ENCODE measurements at regions not wholly inside any gene's neighbourhood (a gene's known extent, or its start where the extent isn't known, plus 50 kb on each side); places are given as distances from the start of the nearest gene placed in this dataset.

DNA sequence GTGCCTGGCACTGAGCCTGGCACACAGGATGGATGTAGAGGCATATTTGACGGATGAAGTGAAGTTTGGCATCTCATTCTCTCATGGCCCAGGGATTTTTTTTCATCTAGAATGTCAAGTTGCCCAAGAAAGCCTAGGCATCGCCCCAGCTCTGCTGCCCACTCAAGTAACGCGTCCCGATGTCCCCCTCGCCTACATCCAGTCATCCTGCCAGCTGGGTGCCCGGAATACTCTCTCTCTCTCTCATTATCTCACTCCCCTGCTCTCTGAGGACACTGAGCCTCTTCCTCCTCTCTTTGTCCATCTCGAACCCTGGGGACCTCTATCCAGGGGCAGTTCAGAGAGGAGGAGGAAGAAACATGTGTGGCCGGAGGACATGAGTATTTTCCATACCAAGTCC lies 142.3 kb upstream of the ZC3H12A start:
- Mint-ChIP-seq H3K4me1 (no peaks in the 10 kb centered on the region), H3K9me3 (0 out of 5 replicates have a peak, but pooled peaks cover 0 to 2% of the 10 kb centered on the region in 2 experiments), H3K27ac (no peak overlapping the region), H3K36me3 (ENCODE audit: insufficient read depth in 1 of 3, low read depth in 3 of 3) (no peaks in the 10 kb centered on the region; a peak in 2 of 7 replicates), H3K27me3 (ENCODE audit: low read depth) (peaks cover 35% of the 10 kb centered on the region), H3K4me3 (no peak overlapping the region)
- Histone ChIP-seq H3K27ac (ENCODE audit: insufficient read length, low read depth, low read length) (no peak overlapping the region), H3K14ac (ENCODE audit: insufficient read depth, low read length) (no peak overlapping the region), H3K4me1 (ENCODE audit: insufficient read depth, low read length) (no peaks in the 10 kb centered on the region), H4K91ac (ENCODE audit: insufficient read length, low read depth, low read length) (no peak overlapping the region), H3K79me1 (ENCODE audit: insufficient read depth, low read depth, low read length, poor library complexity, severe bottlenecking) (no peaks in the 10 kb centered on the region), H2BK15ac (ENCODE audit: low read depth, low read length) (no peak overlapping the region), H3K9me3 (ENCODE audit: control insufficient read depth, low read depth, low read length) (no peaks in the 10 kb centered on the region), H2BK120ac (ENCODE audit: low read depth, low read length, poor library complexity, severe bottlenecking) (no peak overlapping the region), H3K56ac (ENCODE audit: insufficient read length, low read depth, low read length) (no peak overlapping the region), H4K20me1 (ENCODE audit: control insufficient read depth, insufficient read depth, insufficient read length) (no peaks in the 10 kb centered on the region), H4K8ac (replicated peaks; ENCODE audit: insufficient read length, low read depth, low read length) (no peak overlapping the region), H3K27me3 (ENCODE audit: insufficient read depth, low read length) (no peaks in the 10 kb centered on the region), H2AFZ (ENCODE audit: low read length) (no peak overlapping the region), H3K79me2 (ENCODE audit: insufficient read depth, low read length) (no peaks in the 10 kb centered on the region), H2BK5ac (ENCODE audit: insufficient read length, low read length) (no peak overlapping the region), H2BK12ac (ENCODE audit: insufficient read length, low read depth, low read length) (no peak overlapping the region), H3K18ac (ENCODE audit: insufficient read length, low read depth, low read length) (no peak overlapping the region), H3K23ac (ENCODE audit: insufficient read length, low read depth, low read length) (no peak overlapping the region), H3K4ac (ENCODE audit: low read depth, low read length) (no peak overlapping the region), H3T11ph (ENCODE audit: low read length) (no peak overlapping the region), H2AK5ac (ENCODE audit: insufficient read length, low read length) (no peak overlapping the region), H4K5ac (ENCODE audit: insufficient read length, low read depth, low read length) (no peak overlapping the region), H2BK20ac (ENCODE audit: low read depth, low read length, poor library complexity, severe bottlenecking) (no peak overlapping the region), H3K23me2 (ENCODE audit: insufficient read length, low read depth, low read length, poor library complexity, severe bottlenecking) (no peaks in the 10 kb centered on the region), H3K9ac (ENCODE audit: extremely low read depth, insufficient read length, low read length) (no peak overlapping the region), H3K4me2 (ENCODE audit: insufficient read depth, insufficient read length, low read length) (no peak overlapping the region)
- WGBS (ENCODE audit: extremely low coverage, insufficient read length, low lambda C conversion rate): no CpG with 5 or more reads among the region's 9 CpGs
- TF ChIP-seq CTCF (conservative IDR thresholded peaks at IDR 0.05): no peak
- DNase-seq: no peak

All from H9 (cell line).